A549 (cell line): ENCODE measurements at regions not wholly inside any gene's neighbourhood (a gene's known extent, or its start where the extent isn't known, plus 50 kb on each side); places are given as distances from the start of the nearest gene placed in this dataset.
"Not testable (repeated sequence)": the region's sequence is repeated elsewhere in the genome, so short reads cannot be mapped to it uniquely, and the experiment has no call there.

Experiments used
- ATAC-seq, 2 experiments: fragments of 200-7000 bp in 1 of 2; fragments of >200 bp in 1 of 2; cut with Nextera tagmentation in 1 of 2; cut with Tn5 transposase in 1 of 2; 3 replicates each; pipeline versions ENCODE4 v1.8.0 to v1.9.1; 2018 to 2020; ENCODE audit warnings: mild to moderate bottlenecking in 1 of 2, moderate library complexity in 1 of 2
- CTCF ChIA-PET: fragments of 300-600 bp; sonication (Branson Sonifier 250); formaldehyde crosslinking; extraction: SDS; loops from one replicate; lab custom pipeline; 2021; ENCODE audit warnings: antibody characterized with exemption, inconsistent platforms; lab: Yijun Ruan, JAX
- POLR2A ChIA-PET: fragments of 350-600 bp; formaldehyde crosslinking; extraction: SDS; loops from one replicate; lab custom pipeline; 2021; ENCODE audit warnings: antibody characterized with exemption, inconsistent platforms; lab: Yijun Ruan, JAX
- DNase-seq, 2 experiments: peaks; one replicate each; pipeline versions ENCODE4 v3.0.0 to v3.0.0-alpha.2; 2011 to 2016; ENCODE audit warnings: low read depth in 1 of 2, low spot score in 1 of 2
- FAIRE-seq: peaks from 2 replicates; lab custom pipeline; 2011; peaks lifted over from hg19 to GRCh38; lab: Jason Lieb, UNC
- H3K27ac ChIP-seq, 2 experiments: fragments of >200 bp; sonication (Bioruptor Twin); formaldehyde crosslinking; 3 replicates each; pipeline ENCODE4 v1.5.1; 2016 to 2017
- H3K4me1 ChIP-seq: fragments of >200 bp; sonication (Bioruptor Twin); formaldehyde crosslinking; 3 replicates; pipeline ENCODE4 v1.6.1; 2016
- H3K4me2 ChIP-seq: fragments of >200 bp; sonication (Bioruptor Twin); formaldehyde crosslinking; 3 replicates; pipeline ENCODE4 v1.6.1; 2016
- H3K4me3 ChIP-seq: fragments of >200 bp; sonication (Bioruptor Twin); formaldehyde crosslinking; 3 replicates; pipeline ENCODE4 v1.5.1; 2016
- H3K9me3 ChIP-seq: fragments of >200 bp; sonication (Bioruptor Twin); formaldehyde crosslinking; 3 replicates; pipeline ENCODE4 v1.6.1; 2016
- CBX2 ChIP-seq: fragments of 200-600 bp; sonication (generic); IDR thresholded peaks from 2 replicates; pipeline ENCODE4 v1.6.1; 2016; ENCODE audit warnings: low read depth, mild to moderate bottlenecking, borderline replicate concordance
- E2F6 ChIP-seq: IDR thresholded peaks from 2 replicates; pipeline ENCODE4 v1.6.1; 2012; ENCODE audit warnings: low read depth, borderline replicate concordance
- ELK1 ChIP-seq: fragments of 150-350 bp; IDR thresholded peaks from 2 replicates; pipeline ENCODE4 v1.6.1; 2014; ENCODE audit warnings: low read depth, mild to moderate bottlenecking, low read length
- EP300 ChIP-seq, 2 experiments: fragments of >200 bp; sonication (Bioruptor Twin); formaldehyde crosslinking; IDR thresholded peaks; 2 replicates in 1 of 2; 3 replicates in 1 of 2; pipeline ENCODE4 v1.6.1; 2016 to 2017
- GATA3 ChIP-seq: IDR thresholded peaks from 2 replicates; pipeline ENCODE4 v1.6.1; 2012; ENCODE audit warnings: borderline replicate concordance
- HDAC2 ChIP-seq: fragments of 200-600 bp; sonication (generic); IDR thresholded peaks from 2 replicates; pipeline ENCODE4 v1.6.1; 2016
- JUN ChIP-seq, 2 experiments: fragments of >200 bp; sonication (Bioruptor Twin); formaldehyde crosslinking; IDR thresholded peaks; 2 replicates in 1 of 2; 3 replicates in 1 of 2; pipeline ENCODE4 v1.6.1; 2016 to 2017
- JUNB ChIP-seq: fragments of >200 bp; sonication (Bioruptor Twin); formaldehyde crosslinking; IDR thresholded peaks from 2 replicates; pipeline ENCODE4 v1.6.1; 2016
- KDM1A ChIP-seq: fragments of 200-600 bp; sonication (generic); IDR thresholded peaks from 2 replicates; pipeline ENCODE4 v1.6.1; 2016; ENCODE audit warnings: low read depth, mild to moderate bottlenecking
- KDM5A ChIP-seq: fragments of 200-600 bp; sonication (generic); IDR thresholded peaks from 2 replicates; pipeline ENCODE4 v1.6.1; 2016; ENCODE audit warnings: antibody characterized with exemption, mild to moderate bottlenecking
- RAD21 ChIP-seq, 2 experiments: fragments of >200 bp in 1 of 2; sonication (Bioruptor Twin) in 1 of 2; formaldehyde crosslinking in 1 of 2; IDR thresholded peaks in 1 of 2; conservative IDR thresholded peaks in 1 of 2; 2 replicates in 1 of 2; 3 replicates in 1 of 2; pipeline ENCODE4 v1.6.1; 2012 to 2018; ENCODE audit warnings: inconsistent platforms in 1 of 2
- RCOR1 ChIP-seq: fragments of 150-350 bp; IDR thresholded peaks from 2 replicates; pipeline ENCODE4 v1.6.1; 2014; ENCODE audit warnings: antibody characterized with exemption, low read length, low read depth
- RFX5 ChIP-seq: fragments of 450-650 bp; IDR thresholded peaks from 2 replicates; pipeline ENCODE4 v1.7.1; 2014; ENCODE audit warnings: antibody characterized with exemption, mild to moderate bottlenecking, moderate library complexity
- SMC3 ChIP-seq: fragments of >200 bp; sonication (Bioruptor Twin); formaldehyde crosslinking; IDR thresholded peaks from 3 replicates; pipeline ENCODE4 v1.6.1; 2018; ENCODE audit warnings: inconsistent platforms
- TFCP2L1 ChIP-seq: fragments of 250-450 bp; sonication (Bioruptor Pico); IDR thresholded peaks from 2 replicates; pipeline ENCODE4 v1.5.0; 2021; ENCODE audit warnings: mild to moderate bottlenecking
- TP53 ChIP-seq: fragments of 250-450 bp; sonication (Bioruptor Pico); IDR thresholded peaks from 2 replicates; pipeline ENCODE4 v1.5.0; 2021; ENCODE audit warnings: mild to moderate bottlenecking, moderate library complexity
- WGBS: methylation state at CpG from one replicate; pipeline ENCODE4 v1.1.6; 2017; ENCODE audit errors: missing lambda C conversion rate; 5-methylcytosine and 5-hydroxymethylcytosine counted together

- no peaks in the 10 kb centered on the region for H3K4me1 ChIP-seq
- TF ChIP-seq GATA3 (no peak), JUN (IDR thresholded peaks at IDR 0.05) (no peak), RAD21 (conservative IDR thresholded peaks at IDR 0.05 in 1 of 2, IDR thresholded peaks at IDR 0.05 in 1 of 2) (no peak), TFCP2L1 (no peak), KDM5A (no peak), KDM1A (no peak), RCOR1 (no peak), RFX5 (no peak), SMC3 (no peak), CBX2 (no peak), ELK1 (no peak), HDAC2 (no peak), TP53 (CRISPR knock-in tag) (no peak)
- H3K27ac ChIP-seq = no peak overlapping the region
- no peak for DNase-seq
- no peak for ATAC-seq
- H3K4me3 ChIP-seq = no peak overlapping the region
- ChIA-PET CTCF (interaction anchor here (1.2 kb wide), 1 partner anchor 14 kb away, joined by 3 read pairs; no protein-coding TSS in a partner anchor), POLR2A (no interaction called here)
- H3K9me3 ChIP-seq = peaks cover 4% of the 10 kb centered on the region; the same call in 1 of the 3 replicates
- FAIRE-seq = no peak
- no peak overlapping the region for H3K4me2 ChIP-seq
Observed at GRCh38 chr3:173199568-173199967, 58.5 kb upstream of the SPATA16 start.

GRCh38 chr3:173194868-173195267 lies 53.8 kb upstream of the SPATA16 start:
- DNase-seq, H3K4me3 ChIP-seq, CTCF ChIA-PET, H3K27ac ChIP-seq, FAIRE-seq, ATAC-seq, H3K4me2 ChIP-seq, H3K9me3 ChIP-seq, H3K4me1 ChIP-seq, POLR2A ChIA-PET: not testable (repeated sequence)
- 4% methylated on average over 2 of the region's 2 CpGs for WGBS

- 2% methylated on average over 1 of the region's 1 CpG for WGBS
- Histone ChIP-seq H3K4me2 (no peak overlapping the region), H3K4me3 (no peak overlapping the region), H3K4me1 (no peaks in the 10 kb centered on the region), H3K9me3 (peaks cover 4% of the 10 kb centered on the region; the same call in 1 of the 3 replicates), H3K27ac (no peak overlapping the region)
- POLR2A ChIA-PET = no interaction called here
- ATAC-seq = no peak
- CTCF ChIA-PET = no interaction called here
- TF ChIP-seq E2F6 = no peak
- TF ChIP-seq EP300 (IDR thresholded peaks at IDR 0.05) = no peak
- no peak for TF ChIP-seq JUNB
- TF ChIP-seq SMC3 = no peak
- no peak for DNase-seq
- no peak for FAIRE-seq
Observed at GRCh38 chr3:173191611-173192010, 50.6 kb upstream of the SPATA16 start.
